T-helper 1 cell treated with Interleukin-12 subunit alpha and Interleukin-12 subunit beta and Interleukin-4 antibody, amounts not matched to agents 30 ng/mL and 1 ng/mL, for 36 hours (primary cell): ENCODE measurements at regions not wholly inside any gene's neighbourhood (a gene's known extent, or its start where the extent isn't known, plus 50 kb on each side); places are given as distances from the start of the nearest gene placed in this dataset.
"Not testable (repeated sequence)": the region's sequence is repeated elsewhere in the genome, so short reads cannot be mapped to it uniquely, and the experiment has no call there.

Experiments
- intact Hi-C: fragments of 100-400 bp; cut with micrococcal nuclease; formaldehyde crosslinking; loops from one replicate; pipeline ENCODE4 v1.15.1; 2024

DNA sequence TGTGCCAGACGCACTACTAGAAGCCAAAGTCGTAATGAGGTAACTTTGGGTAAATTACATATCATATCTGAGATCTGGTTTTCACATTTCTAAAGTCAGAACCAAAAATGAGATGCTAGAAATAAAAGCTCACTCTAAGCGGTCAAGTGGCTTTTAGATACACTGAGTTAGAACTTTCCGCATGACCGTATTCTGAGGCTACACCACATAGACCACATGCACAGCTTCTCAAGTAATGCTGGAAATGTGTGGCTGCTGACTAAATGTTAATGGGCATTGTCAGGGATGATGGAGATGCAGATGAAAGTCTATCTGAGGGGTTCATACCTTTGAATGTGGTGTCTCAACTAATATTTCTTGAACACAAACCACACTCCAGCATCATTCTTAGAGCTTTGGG, 316.8 kb downstream of the ANAPC1 start:
- intact Hi-C loops: not testable (repeated sequence)

DNA sequence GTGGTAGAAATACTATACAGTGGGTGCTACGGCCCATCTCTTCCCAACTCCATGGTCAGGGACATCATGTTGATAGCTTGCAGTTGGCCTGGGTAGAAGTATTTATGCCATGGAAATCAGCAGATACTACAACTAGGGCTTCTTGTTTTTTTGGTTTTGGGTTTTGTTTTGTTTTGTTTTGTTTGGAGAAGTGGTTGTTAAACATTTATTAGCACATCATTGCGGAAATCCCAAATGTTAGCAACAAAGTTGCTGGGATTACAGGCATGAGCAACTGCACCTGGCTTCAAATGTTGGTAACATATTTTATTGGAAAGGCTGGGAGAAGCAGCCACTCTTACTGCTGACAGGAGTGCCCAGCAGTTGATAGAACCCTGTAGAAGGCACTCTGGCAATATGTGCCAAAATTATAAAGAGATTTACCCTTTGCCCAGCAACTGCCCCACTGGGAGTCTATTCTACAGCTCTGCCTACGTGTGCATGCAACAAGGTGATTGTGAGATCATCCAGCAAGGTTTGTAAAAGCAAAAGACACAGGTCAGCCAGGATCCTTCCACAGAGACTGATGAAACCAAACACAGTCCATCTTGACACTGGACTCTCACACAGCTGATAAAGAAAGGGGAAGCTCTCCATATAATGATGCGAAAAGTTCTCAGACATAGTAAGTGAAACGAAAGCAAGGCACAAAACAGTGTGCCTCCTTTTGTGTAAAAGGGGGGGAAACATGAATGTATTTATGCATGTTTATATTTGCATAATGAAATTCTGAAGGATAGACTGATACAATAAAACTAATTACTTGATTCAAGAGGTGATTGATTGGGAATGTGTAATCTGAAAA, 314.4 kb downstream of the ANAPC1 start:
- intact Hi-C loops: not testable (repeated sequence)

DNA sequence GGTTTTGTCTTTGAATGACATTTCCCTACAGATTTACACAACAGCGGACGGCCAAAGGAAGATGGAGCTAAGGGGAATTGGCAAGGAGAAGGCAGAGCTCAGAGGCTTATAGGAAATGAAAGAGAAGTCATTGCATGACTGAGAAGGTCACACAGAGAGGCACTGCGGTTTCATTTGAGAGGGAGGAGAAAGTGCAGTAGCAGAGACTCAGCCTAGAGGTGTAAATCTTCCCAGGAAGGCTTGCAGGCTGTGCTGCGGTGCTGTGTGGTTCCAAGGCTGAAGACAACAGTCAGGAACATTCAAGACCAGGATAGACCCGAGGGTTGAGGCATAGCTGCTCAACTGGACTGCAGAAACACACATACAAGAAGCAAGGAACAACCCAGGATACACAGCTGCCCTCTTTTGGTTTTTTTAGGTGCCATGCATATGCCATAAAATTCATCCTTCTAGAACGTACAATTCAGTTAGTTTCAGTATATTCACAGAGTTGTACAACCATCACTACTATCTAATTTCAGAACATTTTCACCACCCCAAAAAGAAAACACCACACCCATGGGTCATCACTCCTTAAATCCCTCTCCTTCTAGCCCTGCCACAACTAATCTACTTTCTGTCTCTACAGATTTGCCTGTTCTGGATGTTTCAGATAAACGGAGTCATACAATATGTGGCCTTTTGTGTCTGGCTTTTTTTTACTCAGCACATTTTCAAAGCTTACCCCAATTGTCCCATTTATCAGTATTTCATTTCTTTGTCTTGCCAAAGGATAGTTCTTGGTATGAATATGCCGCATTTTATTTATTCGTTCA, 313.5 kb downstream of the ANAPC1 start:
- intact Hi-C loops: not testable (repeated sequence)

DNA sequence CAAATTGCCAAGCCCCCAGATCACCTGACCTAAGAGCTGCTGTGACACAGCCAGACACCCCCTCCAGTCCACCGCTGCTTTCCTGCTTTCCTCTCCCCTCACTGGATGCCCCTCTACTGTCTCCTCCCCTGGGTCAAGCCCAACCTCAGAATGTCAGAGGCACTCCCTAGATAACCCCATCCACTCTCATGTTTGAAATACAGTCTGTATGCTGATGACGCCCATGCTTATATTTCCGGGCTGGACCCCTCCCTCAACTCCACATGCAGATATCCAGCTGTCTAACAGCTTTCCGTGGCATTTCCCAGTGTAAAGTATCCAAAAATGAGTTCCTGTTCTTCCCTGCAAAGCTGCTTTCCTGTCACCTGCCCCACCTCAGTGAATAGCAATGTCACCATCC, 309.2 kb downstream of the ANAPC1 start:
- intact Hi-C loops: not testable (repeated sequence)

- intact Hi-C loops: not testable (repeated sequence)
These were observed 306.7 kb downstream of the ANAPC1 start for GRCh38 chr2:111577154-111577885.

DNA sequence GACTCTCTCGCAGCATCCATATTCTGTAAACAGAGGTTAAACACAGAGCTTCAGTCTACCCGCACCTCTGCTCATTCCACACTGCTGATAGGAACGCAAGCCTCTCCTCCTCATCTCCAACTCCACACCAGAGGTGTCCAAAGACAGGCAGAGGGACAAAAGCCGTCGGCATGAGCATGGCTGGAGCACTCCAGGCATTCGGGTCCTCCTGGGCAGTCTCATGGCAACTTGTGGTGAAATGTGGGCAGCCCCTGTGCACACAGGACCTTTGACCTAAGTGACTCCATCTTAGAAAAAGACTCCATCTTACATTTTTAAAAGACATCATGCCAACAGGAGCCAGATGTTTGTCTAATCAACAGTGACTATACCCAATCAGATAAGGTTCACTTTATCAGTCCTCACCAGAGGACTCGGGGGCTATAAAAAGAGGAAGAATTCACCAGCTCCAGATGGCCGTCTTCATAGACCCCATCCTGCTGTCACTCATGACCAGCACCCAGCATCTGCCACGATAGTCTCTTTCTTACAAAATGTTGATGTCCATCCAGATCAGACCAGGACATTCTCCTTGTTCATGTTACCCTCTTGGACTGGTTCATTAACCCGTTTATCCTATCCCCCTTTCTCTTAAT, 304.4 kb downstream of the ANAPC1 start:
- intact Hi-C loops: not testable (repeated sequence)

GRCh38 chr2:111580616-111581015, 303.4 kb downstream of the ANAPC1 start:
- intact Hi-C loops: not testable (repeated sequence)

DNA sequence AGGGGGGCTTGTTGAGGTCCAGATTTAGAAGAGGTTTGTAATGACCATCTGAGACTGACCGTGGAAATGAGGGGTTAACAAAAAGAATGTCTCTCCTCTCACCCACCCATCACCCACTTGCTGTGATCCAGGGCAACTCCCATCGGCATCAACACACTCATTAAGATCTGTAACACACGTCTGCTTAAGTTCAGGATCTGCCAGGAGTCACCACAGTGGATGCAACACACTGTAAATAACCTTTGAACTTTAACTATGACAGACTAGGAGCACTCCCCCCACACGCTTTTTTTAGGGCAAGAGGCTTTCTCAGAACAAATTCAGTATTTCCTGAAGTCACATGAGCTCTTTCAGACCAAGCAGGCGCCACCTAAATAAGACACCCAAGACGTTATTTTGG, 301.9 kb downstream of the ANAPC1 start:
- intact Hi-C loops: not testable (repeated sequence)

DNA sequence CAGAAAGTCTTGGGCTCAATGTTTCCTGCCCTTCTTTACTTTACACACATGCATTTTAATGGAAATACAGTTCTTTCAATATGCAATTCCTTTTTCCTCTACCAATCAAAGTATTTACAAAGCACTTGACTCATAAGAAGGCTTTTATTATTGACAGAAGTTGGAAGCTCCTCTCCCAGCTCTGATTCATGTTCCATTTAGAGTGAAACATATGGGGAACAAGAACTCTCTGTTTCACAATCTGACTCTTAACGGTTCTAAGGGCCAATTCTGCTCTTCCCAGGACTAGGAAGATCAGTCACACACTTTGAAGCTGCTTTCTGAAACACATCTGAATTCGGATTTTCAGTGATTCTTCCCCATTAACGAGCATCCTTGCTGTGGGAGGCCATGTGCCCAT, 300.5 kb downstream of the ANAPC1 start:
- intact Hi-C loops: not testable (repeated sequence)

- intact Hi-C loops: not testable (repeated sequence)
These were observed 299.5 kb downstream of the ANAPC1 start for GRCh38 chr2:111584540-111584939.

GRCh38 chr2:111584950-111585349, 299.0 kb downstream of the ANAPC1 start:
- intact Hi-C loops: not testable (repeated sequence)

DNA sequence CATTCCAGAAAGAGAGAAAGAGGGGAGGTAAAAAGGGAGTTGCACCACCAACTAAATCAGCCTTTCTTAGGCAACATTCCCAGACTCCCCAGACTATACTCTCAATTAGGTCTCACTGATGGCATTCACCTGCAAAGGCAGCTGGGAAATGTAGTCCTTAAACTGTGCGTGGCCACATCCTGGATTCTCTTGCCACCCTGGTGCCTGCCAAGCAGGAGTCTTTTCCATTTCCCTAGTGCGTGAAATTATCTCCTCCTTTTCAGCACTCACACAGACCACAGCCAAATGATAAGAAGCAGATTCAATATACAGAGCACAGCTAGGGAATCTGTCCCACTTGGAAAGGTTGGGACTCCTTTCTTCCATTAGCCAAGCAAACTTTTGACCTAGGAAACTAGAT, 298.0 kb downstream of the ANAPC1 start:
- intact Hi-C loops: not testable (repeated sequence)

DNA sequence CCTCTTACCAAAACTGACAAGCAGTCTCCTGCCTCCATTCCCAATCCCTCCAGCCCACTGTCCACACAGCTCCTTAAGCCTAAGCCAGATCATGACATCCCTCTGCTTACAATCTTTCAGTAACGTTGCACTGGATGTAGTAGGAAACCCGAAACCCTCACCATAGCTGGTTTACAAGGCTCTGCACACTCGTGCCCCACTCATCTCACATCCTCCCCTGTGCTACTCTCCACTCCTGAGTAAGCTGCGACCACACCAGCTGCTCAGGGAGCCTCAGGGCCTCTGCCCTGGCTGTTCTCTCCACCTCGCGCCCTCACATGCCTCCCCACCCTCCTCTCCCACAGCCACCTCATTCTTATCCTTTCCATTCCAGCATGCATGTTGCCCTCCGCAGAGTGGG, 288.9 kb downstream of the ANAPC1 start:
- intact Hi-C loops: not testable (repeated sequence)

GRCh38 chr2:111596808-111597705, 286.9 kb downstream of the ANAPC1 start:
- intact Hi-C loops: not testable (repeated sequence)

DNA sequence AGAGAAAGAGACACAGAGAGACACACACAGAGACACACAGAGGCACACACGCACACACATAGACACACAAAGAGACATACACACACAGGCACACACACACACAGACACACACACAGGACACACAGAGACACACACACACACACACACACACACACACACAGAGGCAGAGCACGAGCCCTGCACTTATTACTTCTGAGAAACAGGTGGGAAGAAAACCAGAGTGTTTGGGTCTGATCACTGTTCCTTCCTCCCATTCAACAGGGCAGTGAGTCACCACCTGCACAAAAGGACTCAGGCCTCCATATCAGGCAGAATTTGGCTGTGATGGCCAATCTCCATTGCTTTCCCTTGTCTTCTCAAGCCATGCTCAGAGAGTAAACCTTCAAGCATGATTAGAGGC, 285.0 kb downstream of the ANAPC1 start:
- intact Hi-C loops: not testable (repeated sequence)

DNA sequence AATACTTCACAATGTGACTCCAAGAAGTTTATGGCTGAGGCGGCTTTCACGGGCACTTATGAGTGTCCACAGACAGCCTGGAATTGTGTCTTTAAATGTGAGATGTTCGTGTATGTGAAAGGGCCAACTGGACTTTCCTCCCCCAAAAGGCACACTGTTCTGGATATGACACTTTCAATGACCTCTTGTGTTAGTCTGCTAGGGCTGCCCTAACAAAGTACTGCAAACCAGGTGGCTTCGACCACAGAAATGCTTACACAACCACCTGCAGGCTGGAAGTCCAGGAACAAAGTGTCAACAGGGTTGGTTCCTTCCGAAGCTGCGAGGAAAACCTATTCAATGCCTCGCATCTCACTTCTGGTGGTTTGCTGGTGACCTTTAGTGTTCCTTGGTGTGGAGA, 281.7 kb downstream of the ANAPC1 start:
- intact Hi-C loops: not testable (repeated sequence)

DNA sequence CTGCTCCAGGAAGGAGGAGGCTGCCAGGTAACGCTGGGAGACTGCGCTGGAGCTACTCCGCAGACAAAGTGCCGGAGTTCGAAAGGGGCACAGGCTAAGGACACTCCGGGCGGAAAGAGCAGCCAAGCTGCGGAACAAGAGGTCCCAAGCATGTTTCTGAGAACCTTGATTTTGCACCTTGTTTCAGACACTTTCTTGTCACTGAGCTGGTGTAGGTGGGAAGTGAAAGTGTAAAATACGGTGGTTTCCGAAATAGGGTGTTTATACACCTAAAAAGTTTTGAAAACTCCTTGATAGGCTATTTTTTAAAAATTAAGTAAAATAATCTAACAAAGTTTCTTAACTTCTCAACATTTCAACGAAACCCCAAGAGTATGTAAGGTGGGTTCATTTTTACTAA, 278.2 kb downstream of the ANAPC1 start:
- intact Hi-C loops: not testable (repeated sequence)

GRCh38 chr2:111606632-111607031, 277.4 kb downstream of the ANAPC1 start:
- intact Hi-C loops: not testable (repeated sequence)

GRCh38 chr2:111609146-111609844, 274.7 kb downstream of the ANAPC1 start:
- intact Hi-C loops: not testable (repeated sequence)

DNA sequence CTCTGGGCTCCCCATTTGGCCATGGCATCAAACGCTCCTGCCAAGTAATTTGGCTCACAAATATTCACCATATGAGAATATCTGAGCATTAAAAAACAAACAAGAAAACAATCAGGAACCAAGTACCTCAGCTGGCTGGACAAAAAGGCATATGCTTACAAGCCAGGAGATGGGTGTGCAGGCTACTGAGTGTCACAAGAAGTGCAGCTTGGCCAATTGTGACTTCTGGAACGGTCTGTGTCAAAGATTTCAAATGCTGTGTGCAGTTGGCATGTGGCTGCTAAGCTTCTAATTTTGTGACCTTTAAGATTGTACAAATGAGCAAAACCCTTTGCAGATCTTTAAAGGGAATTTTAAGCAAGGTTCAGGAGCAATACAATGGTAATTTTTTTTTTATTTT, 274.0 kb downstream of the ANAPC1 start:
- intact Hi-C loops: not testable (repeated sequence)
